SIG-M5 (cell line): ENCODE measurements at regions not wholly inside any gene's neighbourhood (a gene's known extent, or its start where the extent isn't known, plus 50 kb on each side); places are given as distances from the start of the nearest gene placed in this dataset.

Experiments
- DNase-seq: peaks from one replicate; lab custom pipeline; 2025; lab: John Stamatoyannopoulos, UW

GRCh38 chr3:43950775-43951174 lies 260.0 kb downstream of the ABHD5 start:
- DNase-seq: no peak

- no peak for DNase-seq
These were observed 261.1 kb downstream of the ABHD5 start for GRCh38 chr3:43951813-43952212.

- no peak for DNase-seq
These were observed 262.6 kb downstream of the ABHD5 start for GRCh38 chr3:43953380-43953779.

- no peak for DNase-seq
These were observed 263.3 kb downstream of the ABHD5 start for GRCh38 chr3:43953814-43954692.

- no peak for DNase-seq
These were observed 266.2 kb downstream of the ABHD5 start for GRCh38 chr3:43956945-43957344.

DNA sequence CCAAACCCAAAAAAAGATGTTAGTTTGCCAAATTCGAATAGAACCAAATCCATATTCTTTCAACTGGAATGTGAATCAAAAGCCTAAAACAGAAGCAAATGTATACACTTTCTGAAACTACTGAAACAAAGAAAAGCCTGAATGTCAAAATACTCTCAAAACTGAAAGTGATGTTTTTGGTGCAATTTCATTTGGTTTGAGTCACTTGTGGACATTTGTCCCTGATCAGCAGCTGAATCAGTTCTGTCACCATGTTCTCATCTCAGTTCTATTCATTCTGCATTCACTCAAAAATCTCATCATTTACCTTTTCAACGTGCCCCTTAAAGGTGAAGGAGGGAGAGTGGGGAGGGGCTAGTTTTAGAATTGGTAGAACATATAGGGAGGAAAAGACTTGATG lies 266.8 kb downstream of the ABHD5 start:
- no peak for DNase-seq

DNA sequence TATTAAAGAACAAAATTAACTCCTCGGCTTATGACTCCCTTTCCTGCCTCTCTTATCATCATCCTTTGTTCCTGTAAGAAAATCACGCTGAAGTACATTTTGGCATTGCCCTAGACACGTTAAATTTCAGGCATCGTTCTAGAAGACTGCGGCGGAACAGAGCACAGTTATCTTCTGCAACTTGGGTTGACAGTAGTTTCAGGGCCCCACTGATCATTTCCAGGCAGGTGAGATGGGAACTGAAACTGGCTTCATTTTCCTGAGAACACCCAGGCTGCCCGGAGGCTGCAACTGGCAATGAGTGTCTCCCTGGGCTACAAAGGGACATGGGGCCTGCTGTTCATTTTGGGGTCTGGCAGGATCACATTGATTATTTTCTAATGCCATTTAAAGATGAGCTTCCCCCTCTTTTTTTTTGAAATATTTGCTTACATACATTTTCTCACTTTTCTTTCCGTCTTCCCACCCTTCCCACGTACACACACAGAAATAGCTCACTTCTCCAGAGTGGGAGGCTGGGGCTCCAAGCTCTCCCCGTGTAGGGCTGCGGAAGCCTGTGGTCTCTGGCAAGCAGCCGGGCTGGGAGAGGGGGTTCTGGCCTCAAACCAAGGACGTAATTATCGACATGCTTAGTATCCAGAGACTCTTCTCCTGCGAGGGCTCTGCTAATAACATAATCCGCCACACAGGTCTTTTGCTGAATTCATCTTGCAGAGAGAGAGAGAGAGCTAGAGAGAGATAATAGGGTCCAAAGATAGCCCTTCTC lies 267.4 kb downstream of the ABHD5 start:
- no peak for DNase-seq

- no peak for DNase-seq
These were observed 268.2 kb downstream of the ABHD5 start for GRCh38 chr3:43958973-43959372.

DNA sequence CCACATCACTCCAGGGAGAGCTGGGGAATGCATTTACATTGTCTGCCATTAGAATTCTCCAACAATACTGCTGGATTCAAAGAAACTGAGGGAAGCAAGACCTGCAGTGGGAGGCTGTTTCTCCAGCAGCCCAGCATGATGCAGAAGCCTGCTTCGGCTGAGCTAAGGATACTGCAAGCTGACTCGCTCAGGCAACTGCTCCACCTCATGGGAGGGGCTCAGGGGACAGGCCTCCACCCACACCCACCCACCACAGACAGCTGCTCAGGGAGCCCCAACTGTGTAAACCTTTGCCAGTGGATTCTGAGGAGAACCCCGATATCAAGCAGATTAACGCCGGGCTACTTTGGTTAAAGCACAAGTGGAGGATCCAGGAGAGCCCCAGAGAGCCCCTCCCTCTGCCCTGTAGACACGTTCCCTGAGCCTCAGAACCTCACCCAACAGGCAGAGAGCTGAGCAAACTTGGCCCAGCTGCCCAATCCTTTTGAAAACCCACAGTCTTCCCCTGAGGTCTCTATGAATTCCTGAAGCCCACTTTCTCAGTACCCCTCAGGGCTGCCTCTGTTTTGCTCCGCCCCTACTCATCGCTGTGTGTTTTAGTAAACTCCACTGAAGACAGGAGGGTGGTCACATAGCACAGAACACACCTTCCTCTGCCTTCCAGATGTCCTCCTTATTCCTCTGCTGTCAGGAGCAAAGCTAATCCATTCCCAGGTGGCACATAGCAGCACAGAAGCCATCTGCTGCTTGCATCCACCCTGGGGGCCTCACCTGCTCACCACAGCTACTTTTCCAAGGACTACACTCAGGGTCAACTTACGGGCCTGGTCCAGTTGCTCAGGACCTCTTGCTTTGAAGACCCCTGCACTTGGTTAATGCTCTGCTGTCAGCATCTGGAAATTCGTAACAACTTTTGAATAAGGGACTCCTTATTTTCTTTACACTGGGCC lies 269.0 kb downstream of the ABHD5 start:
- no peak for DNase-seq

DNA sequence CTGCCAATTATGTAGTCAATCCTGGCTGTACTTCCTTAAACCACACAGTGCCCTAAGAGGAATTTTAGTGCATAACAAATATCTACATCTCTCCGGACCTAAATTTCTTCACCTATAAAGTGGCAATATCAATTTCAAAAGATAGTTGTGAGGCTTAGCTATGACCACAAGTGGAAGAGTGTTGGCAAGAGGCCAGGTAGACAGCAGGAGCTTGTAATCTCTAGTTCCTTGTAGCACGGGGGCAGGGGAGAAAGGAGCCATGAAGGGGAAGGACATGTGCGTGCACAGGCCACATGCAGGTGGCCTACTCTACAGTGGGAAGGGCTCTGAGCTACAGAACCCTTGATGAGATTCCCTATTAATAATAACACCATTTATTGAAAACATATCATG lies 269.7 kb downstream of the ABHD5 start:
- no peak for DNase-seq

DNA sequence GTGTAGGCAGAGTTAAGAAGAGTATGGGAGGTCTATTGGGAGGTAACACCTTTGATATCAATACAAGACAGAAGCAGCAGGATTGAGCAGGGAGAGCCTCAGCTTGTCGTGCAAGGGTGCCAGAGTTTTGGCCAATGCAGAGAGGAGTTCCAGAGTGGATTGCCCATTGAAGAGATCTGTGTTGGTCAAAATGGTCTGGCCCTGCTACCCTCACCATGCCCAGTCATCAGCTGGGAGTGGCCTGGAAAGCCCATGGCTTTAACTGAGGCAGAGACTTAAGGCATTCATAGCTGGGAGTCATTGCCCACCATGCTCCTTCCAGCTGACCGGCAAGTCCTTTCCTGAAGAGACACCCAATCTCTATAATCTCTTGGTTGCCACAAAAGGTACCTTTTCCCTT lies 271.3 kb downstream of the ABHD5 start:
- DNase-seq: no peak

DNA sequence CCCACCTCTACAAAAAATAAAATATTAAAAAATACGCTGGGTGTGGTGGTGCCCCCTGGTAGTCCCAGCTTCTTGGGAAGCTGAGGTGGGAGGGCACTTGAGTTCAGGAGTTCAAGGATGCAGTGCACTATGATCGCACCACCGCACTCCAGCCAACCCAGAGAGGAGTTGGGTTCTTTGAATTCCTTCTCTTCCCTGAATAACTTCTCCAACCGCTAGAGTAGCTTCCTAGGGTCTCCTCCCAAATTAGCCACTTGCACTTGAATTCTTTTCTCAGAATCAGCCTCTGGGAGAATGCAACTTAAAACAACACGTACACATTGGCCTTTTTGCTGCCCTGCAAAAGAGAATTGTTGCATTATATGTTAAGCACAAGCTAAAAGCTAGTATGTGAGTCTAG lies 272.5 kb downstream of the ABHD5 start:
- no peak for DNase-seq

GRCh38 chr3:43964640-43965039 lies 273.9 kb downstream of the ABHD5 start:
- no peak for DNase-seq

DNA sequence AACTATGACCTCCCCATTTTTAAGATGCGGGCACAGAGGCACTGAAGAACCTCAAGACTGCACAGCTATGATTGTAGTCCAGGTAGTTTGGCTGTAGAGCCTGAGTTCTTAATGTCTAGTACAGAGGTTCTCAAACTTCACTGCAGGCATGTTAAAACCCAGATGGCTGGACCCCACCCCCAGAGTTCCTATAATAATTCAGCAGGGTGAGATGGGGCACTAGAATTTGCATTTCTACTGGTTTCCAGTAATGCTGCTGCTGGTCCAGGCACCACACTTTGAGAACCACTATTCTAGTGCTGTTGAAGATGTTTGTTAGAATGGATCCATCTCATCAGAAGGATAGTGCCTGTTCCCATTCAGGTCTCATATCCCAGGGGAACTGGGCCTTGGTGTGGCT lies 274.9 kb downstream of the ABHD5 start:
- DNase-seq: no peak

DNA sequence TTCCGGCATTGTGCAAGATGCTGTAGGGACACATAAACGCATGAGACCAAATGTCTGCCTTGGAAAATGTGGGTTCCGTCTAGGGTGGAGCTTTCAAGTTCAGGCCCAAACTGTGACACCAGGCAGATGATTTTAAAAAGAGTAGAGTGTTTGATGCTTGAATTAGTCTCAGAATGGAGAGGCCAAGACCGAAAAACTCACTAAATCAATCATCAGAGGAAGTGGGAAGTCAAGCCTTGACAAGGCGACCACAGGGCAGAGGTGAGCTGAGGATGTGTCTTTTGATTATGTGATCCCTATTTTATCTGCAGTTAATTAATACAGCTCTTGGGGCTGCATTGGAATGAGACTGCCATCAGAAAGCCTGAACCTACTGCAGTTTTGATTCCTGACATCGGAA lies 275.4 kb downstream of the ABHD5 start:
- DNase-seq: no peak

DNA sequence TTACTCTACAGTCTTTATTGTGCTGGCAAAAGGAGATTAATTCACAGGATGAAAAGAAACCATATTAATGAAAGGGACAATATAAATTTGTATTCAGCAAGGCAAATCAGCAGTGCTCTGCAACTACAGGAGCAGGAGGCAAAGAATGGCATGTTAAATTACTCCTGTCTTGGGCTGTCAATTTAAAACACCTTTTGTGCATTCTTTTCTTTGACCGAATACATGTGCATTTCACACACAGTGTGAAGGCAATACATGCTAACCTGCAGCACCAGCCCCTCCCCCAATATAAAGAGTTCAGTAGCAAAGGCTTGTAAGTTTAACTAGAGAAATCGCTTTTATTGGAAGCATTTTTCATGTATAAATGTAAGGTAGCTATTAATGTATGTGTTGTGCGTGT lies 275.2 kb upstream of the TOPAZ1 start:
- no peak for DNase-seq

GRCh38 chr3:43968465-43968864 lies 273.2 kb upstream of the TOPAZ1 start:
- DNase-seq: no peak

DNA sequence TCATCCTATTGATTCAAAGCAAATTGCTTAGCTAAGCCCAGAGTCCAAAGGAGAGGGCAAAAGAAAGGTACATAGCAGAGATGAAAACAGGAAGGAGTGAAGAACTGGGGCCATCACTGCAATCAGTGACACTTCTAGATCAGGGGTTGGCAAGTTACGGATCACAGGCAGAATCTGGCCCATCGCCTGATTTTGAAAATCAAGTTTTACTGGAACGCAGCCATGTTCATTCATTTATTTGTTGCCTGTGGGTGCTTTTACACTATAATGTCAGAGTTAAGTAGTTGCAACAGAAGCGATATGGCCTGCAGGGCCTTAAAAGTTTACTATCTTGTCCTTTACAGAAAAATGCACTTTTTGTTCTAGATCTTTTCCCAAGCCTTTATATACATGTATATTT lies 271.7 kb upstream of the TOPAZ1 start:
- no peak for DNase-seq

- no peak for DNase-seq
These were observed 271.3 kb upstream of the TOPAZ1 start for GRCh38 chr3:43970351-43970750.

GRCh38 chr3:43970920-43971319 lies 270.8 kb upstream of the TOPAZ1 start:
- no peak for DNase-seq

GRCh38 chr3:43971486-43971885 lies 270.2 kb upstream of the TOPAZ1 start:
- no peak for DNase-seq

DNA sequence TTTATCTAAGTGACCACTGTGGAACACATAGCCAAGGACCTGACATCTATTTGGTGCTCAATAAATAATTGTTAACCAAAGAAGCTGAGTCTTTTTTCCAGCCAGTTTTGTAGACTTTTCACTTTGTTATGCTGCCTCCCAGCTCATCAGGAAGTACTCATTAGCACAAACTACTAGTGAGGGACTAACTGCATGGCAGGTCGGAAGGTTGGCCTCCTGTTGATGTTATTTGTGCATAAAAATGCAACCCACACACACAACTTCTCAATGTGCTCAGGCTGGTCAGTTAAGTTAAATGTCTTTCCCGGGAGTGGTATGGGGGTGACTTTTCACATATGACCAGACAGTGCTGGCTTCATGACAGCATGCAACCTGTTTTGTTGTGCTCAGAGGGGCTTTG lies 263.0 kb upstream of the TOPAZ1 start:
- DNase-seq: no peak
